GM12891 (cell line): ENCODE measurements at regions not wholly inside any gene's neighbourhood (a gene's known extent, or its start where the extent isn't known, plus 50 kb on each side); places are given as distances from the start of the nearest gene placed in this dataset.
"Not testable (repeated sequence)": the region's sequence is repeated elsewhere in the genome, so short reads cannot be mapped to it uniquely, and the experiment has no call there.

Source experiments
- DNase-seq: peaks from one replicate; pipeline ENCODE4 v3.0.0; 2011; ENCODE audit warnings: low spot score; ENCODE audit not compliant: insufficient read length
- FAIRE-seq: peaks from 2 replicates; lab custom pipeline; 2011; peaks lifted over from hg19 to GRCh38; lab: Jason Lieb, UNC
- PAX5 ChIP-seq: IDR thresholded peaks from 2 replicates; pipeline ENCODE4 v1.6.1; 2011; ENCODE audit warnings: low read length, moderate library complexity, mild to moderate bottlenecking; ENCODE audit not compliant: insufficient read depth, severe bottlenecking
- POLR2A ChIP-seq: IDR thresholded peaks from 2 replicates; pipeline ENCODE4 v1.6.1; 2011; ENCODE audit warnings: low read depth, low read length, control low read depth
- POLR2AphosphoS5 ChIP-seq: IDR thresholded peaks from 2 replicates; pipeline ENCODE4 v1.6.1; 2011; ENCODE audit warnings: low read depth, low read length, control low read depth
- POU2F2 ChIP-seq: IDR thresholded peaks from 2 replicates; pipeline ENCODE4 v1.6.1; 2011; ENCODE audit warnings: low read depth, mild to moderate bottlenecking, control low read depth, low read length, moderate library complexity
- SPI1 ChIP-seq: IDR thresholded peaks from 2 replicates; pipeline ENCODE4 v1.6.1; 2011; ENCODE audit warnings: low read depth, low read length, control low read depth
- TAF1 ChIP-seq: IDR thresholded peaks from 2 replicates; pipeline ENCODE4 v1.6.1; 2011; ENCODE audit warnings: low read depth, low read length, control low read depth

- FAIRE-seq (no peak), DNase-seq (no peak)
- TF ChIP-seq TAF1 (no peak), POLR2AphosphoS5 (no peak)
Observed at GRCh38 chr10:9416331-9416730, 1361.8 kb downstream of the GATA3 start.

GRCh38 chr10:9419757-9420156, 1365.3 kb downstream of the GATA3 start:
- DNase-seq, result no peak
- no peak for FAIRE-seq
- TF ChIP-seq TAF1 (no peak), PAX5 (no peak), POU2F2 (no peak), POLR2A (no peak), SPI1 (no peak), POLR2AphosphoS5 (no peak)

- no peak for TF ChIP-seq SPI1
- TF ChIP-seq POLR2AphosphoS5, result no peak
- TF ChIP-seq POLR2A, result no peak
- no peak for TF ChIP-seq POU2F2
- TF ChIP-seq PAX5, result no peak
- no peak for TF ChIP-seq TAF1
- FAIRE-seq, result no peak
- DNase-seq, result no peak
Observed at GRCh38 chr10:9427209-9427608, 1372.7 kb downstream of the GATA3 start.

DNA sequence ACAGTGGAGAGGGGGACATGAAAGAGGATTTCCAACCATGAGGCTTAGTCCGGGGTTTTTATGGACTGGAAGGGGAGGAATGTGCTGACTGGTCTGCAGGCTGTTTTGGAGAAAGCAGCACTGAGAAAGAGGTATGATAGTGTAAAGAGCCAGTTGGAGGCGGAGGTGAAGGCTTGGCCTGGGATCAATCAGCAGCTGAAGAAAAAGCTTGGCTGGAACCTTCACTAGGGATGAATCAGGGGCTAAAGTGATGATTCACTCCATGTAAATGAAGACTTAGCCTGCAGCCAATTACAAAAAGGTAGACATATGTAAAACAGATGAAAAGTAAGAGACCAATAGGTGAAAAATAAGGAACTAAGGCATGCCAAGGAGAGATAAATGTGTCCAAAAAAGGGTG, 1382.6 kb downstream of the GATA3 start:
- no peak for TF ChIP-seq POU2F2
- no peak for TF ChIP-seq SPI1
- TF ChIP-seq PAX5, result no peak
- no peak for TF ChIP-seq TAF1
- no peak for TF ChIP-seq POLR2AphosphoS5
- TF ChIP-seq POLR2A, result no peak
- no peak for FAIRE-seq
- no peak for DNase-seq

GRCh38 chr10:9443758-9444157, 1389.3 kb downstream of the GATA3 start:
- TF ChIP-seq POU2F2 (no peak), POLR2AphosphoS5 (no peak), PAX5 (no peak), POLR2A (no peak), SPI1 (no peak), TAF1 (no peak)
- no peak for DNase-seq
- no peak for FAIRE-seq

- no peak for TF ChIP-seq TAF1
- no peak for TF ChIP-seq POU2F2
- no peak for TF ChIP-seq POLR2A
- no peak for TF ChIP-seq PAX5
- TF ChIP-seq SPI1, result no peak
- FAIRE-seq (no peak), DNase-seq (no peak)
Observed at GRCh38 chr10:9449530-9449929, 1395.0 kb downstream of the GATA3 start.

DNA sequence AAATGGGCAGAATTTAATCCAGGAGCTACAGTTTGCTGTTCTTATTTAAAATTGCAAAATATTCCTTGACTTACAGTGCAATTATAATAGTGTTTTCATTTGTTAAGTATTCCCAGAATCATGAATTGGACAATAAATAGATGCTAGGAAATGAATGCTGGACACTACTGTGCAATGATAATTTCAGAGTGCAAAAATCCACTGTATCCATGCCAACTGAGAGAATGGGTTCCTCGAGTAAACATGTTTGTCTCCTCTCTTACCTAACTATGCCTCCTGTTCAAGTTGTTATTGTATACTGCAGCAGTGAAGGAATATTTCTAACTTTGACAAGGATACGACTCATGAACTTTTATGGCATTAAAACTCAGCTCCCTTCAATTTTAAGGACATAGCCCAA, 1396.3 kb downstream of the GATA3 start:
- no peak for TF ChIP-seq POLR2A
- no peak for TF ChIP-seq PAX5
- no peak for TF ChIP-seq POU2F2
- no peak for TF ChIP-seq SPI1
- no peak for FAIRE-seq
- DNase-seq, result no peak

DNA sequence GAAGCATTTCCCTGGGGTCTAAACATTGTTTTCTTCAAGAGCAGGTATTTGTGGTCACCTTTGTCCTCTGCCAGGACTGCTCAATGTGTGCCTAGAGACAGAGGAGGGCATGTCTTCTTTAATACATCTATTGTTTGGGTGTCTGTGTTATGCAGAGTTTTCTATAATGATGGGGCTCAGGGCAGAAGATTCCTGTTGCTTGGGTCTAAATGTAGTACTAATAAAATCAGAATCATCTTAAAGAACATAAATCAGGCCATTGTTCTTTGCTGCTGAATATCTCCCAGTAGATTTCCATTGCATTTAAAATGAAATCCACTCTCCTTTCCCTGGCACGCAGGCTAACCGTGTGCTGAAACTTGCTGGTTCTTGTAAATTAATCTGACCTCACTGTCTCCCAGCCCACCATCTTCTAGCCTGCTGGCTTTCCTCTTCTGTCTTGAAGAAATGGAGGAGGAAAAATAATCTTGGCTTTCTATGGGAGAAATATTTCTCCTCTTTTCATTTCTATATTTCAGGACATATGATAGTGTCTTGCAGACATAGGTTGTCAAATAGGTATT, 1396.8 kb downstream of the GATA3 start:
- no peak for TF ChIP-seq POU2F2
- no peak for DNase-seq
- FAIRE-seq, result no peak

DNA sequence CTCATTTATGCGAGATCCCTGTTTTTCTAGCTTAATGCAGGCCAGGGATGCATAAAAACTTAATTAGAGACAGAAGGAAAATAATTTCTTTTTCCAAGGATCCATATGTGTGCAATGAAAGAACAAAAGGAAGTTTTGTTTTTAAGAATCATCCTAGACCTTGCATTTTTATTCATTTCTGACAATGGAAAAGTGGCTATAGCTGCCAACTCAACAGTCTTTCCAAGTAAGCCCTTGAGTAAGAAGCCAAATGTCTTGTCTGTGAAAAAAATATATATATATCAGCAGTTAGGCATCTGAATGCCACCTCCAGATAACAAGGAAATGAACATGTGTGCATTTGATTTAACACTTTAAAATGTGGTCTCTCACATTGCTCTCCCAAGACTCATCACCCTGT, 1397.6 kb downstream of the GATA3 start:
- no peak for TF ChIP-seq PAX5
- no peak for TF ChIP-seq TAF1
- no peak for TF ChIP-seq POLR2AphosphoS5
- TF ChIP-seq POU2F2, result no peak
- no peak for TF ChIP-seq POLR2A
- FAIRE-seq (no peak), DNase-seq (no peak)

DNA sequence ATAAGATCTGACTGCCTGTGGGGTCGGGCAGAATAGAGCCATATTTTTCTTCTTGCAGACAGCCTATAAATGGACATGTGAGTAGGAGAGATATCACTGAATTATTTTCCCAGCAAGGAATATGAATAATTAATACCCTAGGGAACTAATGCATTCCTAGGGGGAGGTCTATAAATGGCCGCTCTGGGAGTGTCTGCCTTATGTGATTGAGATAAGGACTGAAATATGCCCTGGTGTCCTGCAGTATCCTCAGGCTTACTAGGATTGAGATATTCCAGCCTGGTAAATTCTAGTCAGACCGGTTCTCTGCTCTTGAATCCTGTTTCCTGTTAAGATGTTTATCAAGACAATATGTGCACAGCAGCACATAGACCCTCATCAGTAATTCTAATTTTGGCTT, 1399.4 kb downstream of the GATA3 start:
- FAIRE-seq, result not testable (repeated sequence)

DNA sequence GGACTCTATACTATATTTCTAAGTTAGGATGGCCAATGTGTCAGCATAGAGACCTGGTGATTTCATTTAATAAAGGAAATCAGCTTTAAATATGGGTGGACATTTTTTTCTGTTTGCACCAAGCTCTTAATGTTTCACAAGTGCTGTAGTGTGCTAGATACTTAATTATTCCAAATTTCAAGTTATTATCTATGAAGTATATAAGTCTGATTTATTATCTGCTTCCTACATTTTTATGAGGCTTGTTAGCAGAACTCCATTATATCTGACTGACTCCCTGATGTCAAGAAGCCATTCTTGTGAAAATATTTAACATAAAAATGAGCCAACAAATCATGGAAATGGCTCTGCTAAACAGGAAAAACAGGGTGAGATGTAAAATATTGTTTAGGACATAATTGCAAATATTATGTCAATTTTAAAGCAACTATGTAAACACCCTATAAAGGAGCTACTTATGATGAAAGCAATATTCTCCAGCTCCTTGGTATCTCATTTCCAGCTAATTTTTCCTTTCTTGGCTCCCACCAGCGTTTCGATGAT, 1415.2 kb downstream of the GATA3 start:
- FAIRE-seq (no peak), DNase-seq (no peak)
- TF ChIP-seq POLR2A (no peak), PAX5 (no peak), POLR2AphosphoS5 (no peak), SPI1 (no peak), POU2F2 (no peak), TAF1 (no peak)

More for the DNA sequence above, 1399.4 kb downstream of the GATA3 start:
- DNase-seq, result not testable (repeated sequence)

GRCh38 chr10:9470581-9470980, 1416.1 kb downstream of the GATA3 start:
- DNase-seq (no peak), FAIRE-seq (no peak)
- TF ChIP-seq POLR2AphosphoS5 (no peak), TAF1 (no peak), PAX5 (no peak), POLR2A (no peak), POU2F2 (no peak), SPI1 (no peak)
